Glutamatergic neuron (in vitro differentiated cells): ENCODE measurements at regions not wholly inside any gene's neighbourhood (a gene's known extent, or its start where the extent isn't known, plus 50 kb on each side); places are given as distances from the start of the nearest gene placed in this dataset.
A peak's percentile ranks its signal among the peaks of the same experiment; 100 is the strongest.
"Not testable (repeated sequence)": the region's sequence is repeated elsewhere in the genome, so short reads cannot be mapped to it uniquely, and the experiment has no call there.

Experiments used
- DNase-seq: peaks from one replicate; pipeline ENCODE4 v3.0.0; 2022
- H3K27ac Mint-ChIP-seq: one replicate; pipeline ENCODE4 v1.8.0; 2020; ENCODE audit warnings: mild to moderate bottlenecking, mixed read lengths, inconsistent platforms; ENCODE audit not compliant: unreplicated experiment
- H3K27me3 Mint-ChIP-seq: one replicate; pipeline ENCODE4 v1.8.0; 2020; ENCODE audit warnings: mild to moderate bottlenecking, moderate library complexity, mixed read lengths, inconsistent platforms; ENCODE audit not compliant: unreplicated experiment
- H3K36me3 Mint-ChIP-seq: one replicate; pipeline ENCODE4 v1.8.0; 2020; ENCODE audit warnings: mild to moderate bottlenecking, mixed read lengths, inconsistent platforms; ENCODE audit not compliant: unreplicated experiment
- H3K4me1 Mint-ChIP-seq: one replicate; pipeline ENCODE4 v1.8.0; 2020; ENCODE audit warnings: mild to moderate bottlenecking, low read depth, mixed read lengths, inconsistent platforms; ENCODE audit not compliant: unreplicated experiment
- H3K4me3 Mint-ChIP-seq: one replicate; pipeline ENCODE4 v1.8.0; 2020; ENCODE audit warnings: mild to moderate bottlenecking, mixed read lengths, inconsistent platforms; ENCODE audit not compliant: unreplicated experiment
- H3K9me3 Mint-ChIP-seq: one replicate; pipeline ENCODE4 v1.8.0; 2020; ENCODE audit warnings: mild to moderate bottlenecking, moderate library complexity, mixed read lengths, inconsistent platforms; ENCODE audit not compliant: unreplicated experiment
- TF ChIP-seq, protein P1 (sequence below): fragments of 200-600 bp; sonication (generic); IDR thresholded peaks from one replicate; pipeline ENCODE4 v1.5.0; 2021; ENCODE audit not compliant: partially characterized antibody, unreplicated experiment

DNA sequence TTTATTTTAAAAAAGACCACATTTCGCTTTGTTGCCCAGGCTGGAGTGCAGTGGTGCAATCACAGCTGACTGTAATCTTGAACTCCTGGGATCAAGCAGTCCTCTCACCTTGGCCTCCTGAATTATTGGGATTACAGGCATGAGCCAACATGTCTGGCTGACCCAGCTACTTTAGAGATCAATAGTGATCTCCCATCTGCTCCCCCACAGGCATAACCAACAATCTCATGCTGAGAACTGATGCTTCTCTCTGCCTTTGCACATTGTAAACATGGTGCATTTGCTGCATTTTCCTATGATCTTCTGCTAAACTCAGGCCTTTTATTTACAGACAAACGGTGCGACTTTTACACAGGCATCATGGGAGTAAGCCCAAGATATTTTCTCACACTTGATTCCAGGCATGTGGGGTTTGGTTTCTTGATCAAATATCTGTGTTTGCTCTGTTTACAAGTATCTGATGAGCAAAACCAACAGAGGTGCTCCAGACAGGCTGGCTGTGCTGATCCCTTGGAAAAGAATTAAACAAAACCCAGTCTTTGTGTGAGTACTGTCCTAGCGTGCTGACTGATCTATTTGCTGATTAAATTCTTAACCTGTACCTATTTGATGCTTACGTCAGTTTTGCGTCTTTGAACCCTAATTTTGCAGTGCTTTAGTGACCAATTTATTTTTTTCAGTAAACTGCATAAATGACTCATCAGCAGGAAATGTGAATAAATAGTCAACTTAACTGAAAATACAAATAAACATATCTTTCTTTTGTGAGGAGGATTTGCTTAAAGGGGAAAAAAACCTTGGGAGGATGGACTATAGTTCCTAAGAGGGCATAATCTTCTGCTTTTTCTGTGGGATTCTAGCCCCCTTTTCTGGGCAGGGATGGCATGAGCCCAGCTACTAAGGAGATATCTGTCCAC is 191.7 kb upstream of the NR3C1 start:
- H3K4me3 Mint-ChIP-seq, result peak overlapping the region; percentile 12
- peaks cover 16% of the 10 kb centered on the region for H3K4me1 Mint-ChIP-seq
- no peaks in the 10 kb centered on the region for H3K9me3 Mint-ChIP-seq
- no peaks in the 10 kb centered on the region for H3K36me3 Mint-ChIP-seq
- H3K27ac Mint-ChIP-seq, result peak overlapping the region; percentile 87
- TF ChIP-seq, protein P1, sequence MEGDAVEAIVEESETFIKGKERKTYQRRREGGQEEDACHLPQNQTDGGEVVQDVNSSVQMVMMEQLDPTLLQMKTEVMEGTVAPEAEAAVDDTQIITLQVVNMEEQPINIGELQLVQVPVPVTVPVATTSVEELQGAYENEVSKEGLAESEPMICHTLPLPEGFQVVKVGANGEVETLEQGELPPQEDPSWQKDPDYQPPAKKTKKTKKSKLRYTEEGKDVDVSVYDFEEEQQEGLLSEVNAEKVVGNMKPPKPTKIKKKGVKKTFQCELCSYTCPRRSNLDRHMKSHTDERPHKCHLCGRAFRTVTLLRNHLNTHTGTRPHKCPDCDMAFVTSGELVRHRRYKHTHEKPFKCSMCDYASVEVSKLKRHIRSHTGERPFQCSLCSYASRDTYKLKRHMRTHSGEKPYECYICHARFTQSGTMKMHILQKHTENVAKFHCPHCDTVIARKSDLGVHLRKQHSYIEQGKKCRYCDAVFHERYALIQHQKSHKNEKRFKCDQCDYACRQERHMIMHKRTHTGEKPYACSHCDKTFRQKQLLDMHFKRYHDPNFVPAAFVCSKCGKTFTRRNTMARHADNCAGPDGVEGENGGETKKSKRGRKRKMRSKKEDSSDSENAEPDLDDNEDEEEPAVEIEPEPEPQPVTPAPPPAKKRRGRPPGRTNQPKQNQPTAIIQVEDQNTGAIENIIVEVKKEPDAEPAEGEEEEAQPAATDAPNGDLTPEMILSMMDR, result no peak
- peaks cover 3% of the 10 kb centered on the region for H3K27me3 Mint-ChIP-seq
- no peak for DNase-seq

DNA sequence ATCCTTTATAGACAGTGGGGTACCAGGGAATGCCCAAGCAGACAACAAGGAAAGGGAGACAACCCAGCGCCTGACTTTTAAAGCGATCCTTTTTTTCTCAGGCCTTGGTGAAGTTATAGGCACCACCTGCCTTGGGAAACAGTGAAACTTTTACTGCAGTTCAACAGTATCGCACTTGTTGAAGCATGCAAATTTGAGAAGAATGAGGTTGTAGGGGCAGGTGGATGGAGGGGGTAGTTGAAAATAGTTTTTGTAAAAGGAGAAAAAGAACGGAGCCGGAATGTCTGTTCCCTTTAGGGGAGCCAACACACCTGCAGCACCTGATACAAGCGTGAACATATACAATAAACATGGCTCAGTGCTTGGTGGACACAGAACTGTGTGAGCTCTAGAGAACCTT is 190.2 kb upstream of the NR3C1 start:
- Mint-ChIP-seq H3K9me3 (no peaks in the 10 kb centered on the region), H3K36me3 (no peaks in the 10 kb centered on the region), H3K27me3 (peaks cover 3% of the 10 kb centered on the region), H3K27ac (peak overlapping the region; percentile 40), H3K4me1 (peaks cover 16% of the 10 kb centered on the region), H3K4me3 (no peak overlapping the region)
- TF ChIP-seq, protein P1, result no peak
- no peak for DNase-seq

DNA sequence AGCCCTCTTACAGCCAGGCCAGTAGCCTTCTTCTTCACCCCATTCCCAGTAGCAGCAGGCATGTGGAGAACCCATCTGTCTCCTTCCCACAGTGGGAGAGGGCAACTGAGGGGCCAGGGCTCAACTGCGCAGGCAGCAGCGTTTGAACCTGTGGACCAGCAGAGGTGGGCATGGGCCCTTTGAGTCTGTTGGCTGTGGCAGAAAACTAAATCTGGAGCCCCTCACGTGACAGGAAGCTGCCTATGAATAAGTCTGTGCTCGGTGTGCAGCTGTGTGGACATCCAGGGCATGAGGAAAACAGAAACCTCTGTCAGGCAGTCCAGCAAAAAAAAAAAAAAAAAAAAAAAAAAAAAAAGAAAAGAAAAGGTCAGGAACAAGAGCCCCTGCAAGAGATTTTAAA is 189.2 kb upstream of the NR3C1 start:
- no peak overlapping the region for H3K4me3 Mint-ChIP-seq
- peaks cover 16% of the 10 kb centered on the region for H3K4me1 Mint-ChIP-seq
- no peak for DNase-seq
- H3K36me3 Mint-ChIP-seq, result no peaks in the 10 kb centered on the region
- H3K27me3 Mint-ChIP-seq, result peaks cover 3% of the 10 kb centered on the region
- no peak overlapping the region for H3K27ac Mint-ChIP-seq
- no peaks in the 10 kb centered on the region for H3K9me3 Mint-ChIP-seq
- TF ChIP-seq, protein P1, result no peak

DNA sequence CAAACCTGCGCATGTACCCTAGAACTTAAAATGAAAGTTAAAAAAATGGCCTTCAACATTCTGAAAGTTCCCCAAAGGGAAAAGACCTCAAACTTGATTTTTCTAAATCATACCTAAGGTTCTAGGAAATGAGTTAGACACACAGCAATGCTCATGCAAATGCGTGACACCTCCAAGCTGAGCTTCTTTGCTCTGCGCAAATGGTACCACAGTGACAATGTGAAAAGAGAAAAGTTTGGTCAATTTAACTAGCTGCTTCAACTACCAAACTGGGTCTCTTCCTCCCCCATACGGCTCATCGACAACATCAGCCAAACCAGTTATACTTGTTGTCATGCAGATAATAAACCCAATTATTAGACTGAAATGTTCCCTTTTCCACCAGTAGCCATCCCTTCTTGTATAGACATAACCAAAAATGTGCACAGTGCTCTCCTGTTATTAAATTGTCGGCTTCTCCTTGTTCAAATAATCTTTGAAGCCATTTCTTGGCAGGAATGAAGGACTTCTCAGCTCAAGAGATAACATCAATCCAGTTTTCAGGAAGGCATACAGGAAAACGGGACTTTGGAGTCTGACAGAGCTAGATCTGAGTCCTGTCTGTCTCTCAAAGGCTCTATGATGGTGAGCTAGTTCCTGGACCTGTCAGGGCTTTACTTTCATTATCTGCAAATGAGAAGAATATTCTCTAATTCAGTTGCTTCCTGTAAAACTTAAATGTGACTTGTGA is 185.6 kb upstream of the NR3C1 start:
- Mint-ChIP-seq H3K9me3 (no peaks in the 10 kb centered on the region), H3K27ac (no peak overlapping the region), H3K4me3 (no peak overlapping the region), H3K4me1 (peaks cover 2% of the 10 kb centered on the region), H3K36me3 (no peaks in the 10 kb centered on the region), H3K27me3 (no peaks in the 10 kb centered on the region)
- TF ChIP-seq, protein P1, result no peak
- DNase-seq, result no peak

DNA sequence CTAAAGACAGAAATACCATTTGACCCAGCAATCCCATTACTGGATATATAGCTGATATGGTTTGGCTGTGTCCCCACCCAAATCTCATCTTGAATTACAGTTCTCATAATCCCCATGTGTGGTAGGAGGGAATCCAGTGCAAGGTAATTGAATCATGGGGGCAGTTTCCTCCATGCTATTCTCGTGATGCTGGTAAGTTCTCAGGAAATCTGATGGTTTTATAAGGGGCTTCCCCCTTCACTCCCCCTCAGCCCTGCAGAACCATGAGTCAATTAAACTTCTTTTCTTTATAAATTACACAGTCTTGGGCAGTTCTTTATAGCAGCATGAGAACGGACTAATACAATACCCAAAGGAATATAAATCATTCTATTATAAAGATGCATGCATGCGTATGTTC is 184.6 kb upstream of the NR3C1 start:
- not testable (repeated sequence) for H3K36me3 Mint-ChIP-seq, H3K27me3 Mint-ChIP-seq, H3K4me3 Mint-ChIP-seq, DNase-seq, H3K27ac Mint-ChIP-seq, H3K4me1 Mint-ChIP-seq, H3K9me3 Mint-ChIP-seq
